MM.1S (cell line): ENCODE measurements at regions not wholly inside any gene's neighbourhood (a gene's known extent, or its start where the extent isn't known, plus 50 kb on each side); places are given as distances from the start of the nearest gene placed in this dataset.

Source experiments
- CTCF ChIP-seq: fragments of 300-600 bp; sonication (generic); IDR thresholded peaks from 2 replicates; pipeline ENCODE4 v1.5.1; 2016; ENCODE audit warnings: antibody characterized with exemption, low read length, mixed read lengths
- EZH2phosphoT487 ChIP-seq: fragments of 300-600 bp; sonication (generic); IDR thresholded peaks from 2 replicates; pipeline ENCODE4 v1.6.1; 2018; ENCODE audit warnings: antibody characterized with exemption, low read length

DNA sequence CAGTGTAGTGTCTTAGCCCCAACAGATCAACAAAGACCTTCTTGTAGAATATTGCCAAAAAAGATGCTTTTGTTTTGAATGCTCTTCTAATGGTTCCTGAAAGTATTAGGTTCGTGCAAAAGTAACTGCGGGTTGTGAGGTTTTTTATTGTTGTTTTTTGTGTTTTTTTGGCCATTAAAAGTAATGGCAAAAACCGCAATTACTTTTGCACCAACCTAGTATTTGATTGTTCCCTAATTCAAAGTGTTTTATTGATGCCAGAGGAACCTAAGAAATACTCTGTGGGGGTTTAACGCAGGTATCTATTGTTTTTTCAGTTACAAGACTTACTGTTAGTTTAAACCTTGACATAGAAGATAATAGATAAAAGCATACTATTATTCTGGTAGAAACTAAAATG lies 150.8 kb upstream of the DAAM1 start:
- TF ChIP-seq EZH2phosphoT487 (no peak), CTCF (no peak)
